IPS-NIHi7 (cell line): ENCODE measurements at regions not wholly inside any gene's neighbourhood (a gene's known extent, or its start where the extent isn't known, plus 50 kb on each side); places are given as distances from the start of the nearest gene placed in this dataset.

ENCODE experiments used
- DNase-seq: peaks from one replicate; pipeline ENCODE4 v3.0.0; 2012; ENCODE audit warnings: mixed read lengths; ENCODE audit errors: extremely low spot score

DNA sequence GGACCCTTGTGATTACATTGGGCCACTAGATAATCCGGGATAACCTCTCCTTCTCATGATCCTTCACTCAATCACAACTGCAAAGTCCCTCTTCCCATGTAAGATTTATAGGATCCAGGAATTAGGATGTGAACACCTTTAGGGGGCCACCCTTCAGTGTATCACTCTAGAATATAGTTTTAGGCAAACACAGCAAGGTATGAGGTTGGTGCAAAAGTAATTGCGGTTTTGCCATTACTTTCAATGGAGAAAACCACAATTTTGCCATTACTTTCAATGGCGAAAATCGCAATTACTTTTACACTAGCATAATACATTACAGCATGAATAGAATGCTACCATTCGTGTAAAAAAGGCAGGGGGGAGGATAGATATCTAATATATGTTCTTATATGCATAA, 104.0 kb downstream of the BAMBI start:
- no peak for DNase-seq

DNA sequence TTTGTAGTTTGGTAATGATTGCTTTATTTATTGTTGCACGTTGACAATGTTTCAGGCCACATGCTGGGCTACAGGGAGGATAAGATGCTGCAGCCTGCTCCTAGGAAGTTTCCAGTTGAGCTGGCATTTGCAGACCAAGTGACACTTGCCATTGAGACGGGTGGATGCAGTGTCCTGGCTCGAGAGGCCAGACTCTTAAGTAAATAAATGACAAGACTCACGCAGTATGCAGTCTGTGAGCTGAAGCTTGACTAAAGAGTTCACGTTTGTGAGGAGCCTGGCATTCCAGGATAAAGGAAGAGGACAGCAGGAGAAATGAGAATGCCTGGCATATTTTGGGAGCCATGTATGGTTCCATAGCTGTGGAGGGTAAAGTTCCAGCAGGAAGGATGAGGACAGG, 105.8 kb downstream of the BAMBI start:
- DNase-seq = no peak

DNA sequence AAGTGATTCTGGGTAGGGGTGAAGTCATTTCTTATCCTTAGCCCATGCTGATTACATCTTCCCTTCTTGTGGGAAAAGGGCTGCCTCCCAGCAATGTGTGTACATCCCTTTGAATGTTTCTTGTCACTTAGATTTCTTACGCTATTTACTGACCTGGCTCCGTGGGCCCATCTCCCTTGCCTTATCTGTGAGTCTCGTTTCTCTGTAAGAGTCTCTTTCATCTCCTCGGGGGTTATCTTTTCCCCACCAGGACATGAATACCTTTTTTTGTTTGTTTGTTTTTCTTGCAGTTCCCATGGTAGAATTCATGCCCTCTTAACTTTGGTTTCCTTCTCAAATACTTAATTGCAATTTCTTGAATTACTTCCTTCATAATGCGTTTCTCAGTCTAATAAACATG, 107.7 kb downstream of the BAMBI start:
- no peak for DNase-seq

DNA sequence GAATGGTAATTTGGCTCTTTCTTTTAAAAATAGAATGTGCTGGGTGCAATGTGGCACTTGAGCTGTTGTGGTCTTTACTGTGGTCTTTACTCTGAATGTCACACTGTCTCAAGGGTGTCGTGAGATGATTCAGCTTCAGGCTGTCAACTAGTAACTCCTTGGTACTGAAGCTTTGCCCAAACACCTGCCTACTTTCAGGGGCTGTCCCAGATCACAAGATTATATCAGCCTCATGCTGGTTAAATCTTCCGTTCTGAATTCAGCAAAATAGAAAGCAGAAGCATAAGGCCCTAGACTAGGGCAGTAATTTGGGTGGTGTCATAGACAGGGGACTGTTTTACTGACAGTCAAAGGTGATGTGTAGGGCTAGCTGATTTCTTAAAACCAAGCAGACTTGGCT, 110.9 kb downstream of the BAMBI start:
- no peak for DNase-seq

DNA sequence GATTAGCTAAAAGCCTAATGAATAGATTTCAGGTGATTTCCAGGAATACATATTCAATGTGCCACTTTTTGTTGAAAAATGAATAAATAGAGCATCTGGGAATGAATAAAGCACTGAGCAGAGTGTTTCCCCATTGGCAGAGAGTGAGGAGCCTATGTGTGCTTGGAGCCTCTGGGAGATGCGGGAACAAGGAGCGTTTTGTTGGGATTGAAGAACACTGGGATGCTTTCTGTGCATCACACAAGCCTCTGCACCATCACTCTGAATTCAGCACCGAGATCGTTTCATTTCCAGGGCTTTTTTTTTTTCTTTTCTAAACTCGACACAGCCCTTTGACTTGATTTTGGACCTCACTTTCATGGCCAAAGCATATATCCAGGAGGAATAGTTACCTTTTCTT, 111.4 kb downstream of the BAMBI start:
- no peak for DNase-seq

DNA sequence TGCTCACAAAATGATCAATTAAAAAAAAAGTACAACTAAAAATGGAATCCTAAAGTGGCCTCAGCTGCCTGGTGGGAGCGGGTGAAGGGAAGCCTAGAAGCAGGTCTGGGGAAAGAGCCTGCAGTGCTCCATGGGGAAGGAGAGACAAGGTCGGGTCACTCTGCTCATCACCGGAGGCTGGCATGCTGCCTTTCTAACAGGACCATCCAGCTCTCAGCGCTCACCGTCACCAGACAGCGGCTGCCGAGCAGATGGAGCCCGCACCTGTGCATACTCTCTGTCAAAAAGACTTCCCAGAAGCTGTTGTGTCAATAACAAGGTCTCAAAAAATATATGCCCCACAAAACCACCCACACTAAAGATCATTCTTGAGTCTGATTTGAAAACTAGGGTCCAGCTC, 112.8 kb downstream of the BAMBI start:
- no peak for DNase-seq

DNA sequence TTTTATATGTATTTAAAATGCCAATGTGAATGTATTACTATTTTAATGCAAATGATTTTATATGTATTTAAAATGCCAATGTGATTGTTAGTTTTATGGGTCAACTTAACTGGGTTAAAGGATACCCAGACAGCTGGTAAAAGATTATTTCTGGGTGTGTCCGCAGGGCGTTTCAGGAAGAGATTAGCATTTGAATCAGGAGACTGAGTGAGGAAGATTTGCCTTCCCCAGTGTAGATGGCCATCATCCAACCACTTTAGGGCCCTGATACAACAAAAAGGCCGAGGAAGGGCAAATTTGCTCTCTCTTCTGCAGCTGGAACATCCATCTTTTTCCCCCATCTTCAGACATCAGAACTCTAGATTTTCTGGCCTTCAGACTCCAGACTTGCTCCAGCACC, 116.2 kb downstream of the BAMBI start:
- DNase-seq = no peak

DNA sequence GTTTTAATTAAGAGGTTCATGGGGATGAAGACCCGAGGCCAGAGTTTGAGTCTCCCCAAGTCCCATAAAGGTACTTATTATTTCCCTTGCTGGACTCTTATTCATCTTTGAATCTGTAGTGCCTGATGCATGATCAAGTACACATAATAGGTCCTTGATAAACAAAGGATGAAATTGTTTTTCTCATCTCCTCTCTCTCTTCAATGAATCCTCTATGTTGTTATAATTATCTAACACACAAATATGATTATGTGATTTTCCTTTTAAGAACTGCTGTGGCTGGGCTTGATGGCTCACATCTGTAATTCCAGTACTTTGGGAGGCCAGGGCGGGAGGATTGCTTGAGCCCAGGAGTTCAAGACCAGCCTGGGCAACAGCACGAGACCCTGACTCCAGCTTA, 117.7 kb downstream of the BAMBI start:
- no peak for DNase-seq

DNA sequence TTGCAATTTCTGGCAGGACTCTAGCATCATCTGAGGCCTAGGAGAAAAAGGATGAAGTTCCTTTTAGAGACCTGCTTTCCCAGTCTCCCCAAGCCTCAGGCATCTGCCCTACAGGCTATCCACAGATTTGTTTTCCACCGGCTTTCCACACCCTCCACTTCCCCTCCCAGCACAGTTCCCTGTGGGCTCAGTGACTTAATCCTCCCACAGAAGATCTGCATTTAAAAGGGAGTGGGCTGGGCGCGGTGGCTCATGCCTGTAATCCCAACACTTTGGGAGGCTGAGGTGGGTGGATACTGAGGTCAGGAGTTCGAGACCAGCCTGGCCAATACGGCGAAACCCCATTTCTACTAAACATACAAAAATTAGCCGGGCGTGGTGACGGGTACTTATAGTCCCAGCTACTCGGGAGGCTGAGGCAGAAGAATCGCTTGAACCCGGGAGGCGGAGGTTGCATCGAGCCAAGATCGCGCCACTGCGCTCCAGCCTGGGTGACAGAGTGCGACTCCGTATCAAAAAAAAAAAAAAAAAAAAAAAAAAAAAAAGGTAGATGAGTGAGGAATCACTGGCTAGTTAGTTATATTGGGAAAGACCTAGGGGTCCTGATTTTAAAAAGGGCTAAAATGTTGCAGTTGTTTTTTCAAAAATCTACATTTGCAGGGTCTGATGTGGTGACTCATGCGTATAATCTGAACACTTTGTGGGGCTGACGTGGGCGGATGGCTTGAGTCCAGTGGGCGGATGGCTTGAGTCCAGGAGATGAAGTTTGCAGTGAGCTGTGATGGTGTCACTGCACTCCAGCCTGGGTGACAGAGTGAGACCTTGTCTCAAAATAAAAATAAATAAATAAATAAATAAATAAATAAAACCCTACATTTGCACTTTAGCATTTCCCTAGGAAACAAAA, 119.5 kb downstream of the BAMBI start:
- DNase-seq = no peak

DNA sequence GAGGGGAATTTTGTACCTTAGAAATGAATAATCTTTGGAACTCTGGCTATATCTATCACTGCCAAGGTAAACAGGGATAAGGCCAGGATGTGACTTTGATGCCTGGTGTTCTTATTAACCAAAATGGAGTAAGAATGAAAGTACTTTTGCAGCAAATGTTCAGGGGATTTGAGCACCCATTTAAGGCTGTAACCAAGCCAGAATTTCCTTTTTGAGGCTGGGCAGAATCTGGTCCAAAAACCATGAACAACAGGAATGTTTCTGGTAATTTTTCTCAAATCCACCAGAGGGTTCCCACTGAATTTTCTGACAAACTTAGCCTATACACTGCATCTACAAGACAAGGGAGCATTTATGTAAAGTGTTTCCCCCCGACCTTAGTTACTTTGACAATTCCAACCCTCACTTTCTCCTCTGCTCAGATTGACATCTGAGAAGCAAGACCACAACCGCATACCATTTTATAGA, 120.6 kb downstream of the BAMBI start:
- no peak for DNase-seq

DNA sequence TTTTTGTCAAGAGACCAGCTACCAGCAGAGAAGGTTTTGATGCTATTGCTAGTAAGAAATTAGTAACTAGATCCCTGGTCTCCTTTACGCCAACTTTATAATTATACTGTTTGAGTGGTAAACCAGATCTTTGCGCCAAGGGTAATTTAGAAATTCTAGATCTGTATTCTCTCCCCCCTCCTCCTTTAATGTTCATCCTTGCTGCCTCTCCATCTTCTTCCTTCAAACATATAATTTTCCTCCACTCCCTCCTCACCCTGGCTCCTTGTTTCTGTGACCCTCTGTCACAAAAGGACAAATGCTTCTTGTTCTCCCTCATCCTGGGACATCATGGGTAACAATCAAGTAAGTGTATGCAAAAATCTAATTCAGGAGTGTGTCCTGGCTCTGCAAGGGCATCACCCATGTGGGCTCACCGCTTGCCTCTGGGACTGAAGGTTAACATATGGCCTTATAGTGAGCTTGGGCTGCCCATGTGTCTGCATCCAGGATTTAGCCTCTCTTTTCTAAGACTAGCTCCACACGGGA, 121.2 kb downstream of the BAMBI start:
- no peak for DNase-seq

DNA sequence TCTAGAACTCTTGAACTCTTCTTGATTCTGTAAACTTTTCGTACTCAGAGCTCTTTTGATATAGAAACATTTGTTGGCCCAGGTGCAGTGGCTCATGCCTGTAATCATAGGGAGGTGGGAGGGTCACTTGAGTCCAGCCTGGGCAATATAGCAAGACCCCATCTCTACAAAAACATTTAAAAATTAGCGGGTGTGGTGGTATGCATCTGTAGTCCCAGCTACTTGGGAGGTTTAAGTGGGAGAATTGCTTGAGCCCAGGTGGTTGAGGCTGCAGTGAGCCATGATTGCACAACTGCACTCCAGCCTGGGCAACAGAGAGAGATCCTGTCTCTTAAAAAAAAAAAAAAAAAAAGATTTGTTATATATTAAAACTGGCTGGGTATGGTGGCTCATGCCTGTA, 121.6 kb downstream of the BAMBI start:
- DNase-seq = no peak

DNA sequence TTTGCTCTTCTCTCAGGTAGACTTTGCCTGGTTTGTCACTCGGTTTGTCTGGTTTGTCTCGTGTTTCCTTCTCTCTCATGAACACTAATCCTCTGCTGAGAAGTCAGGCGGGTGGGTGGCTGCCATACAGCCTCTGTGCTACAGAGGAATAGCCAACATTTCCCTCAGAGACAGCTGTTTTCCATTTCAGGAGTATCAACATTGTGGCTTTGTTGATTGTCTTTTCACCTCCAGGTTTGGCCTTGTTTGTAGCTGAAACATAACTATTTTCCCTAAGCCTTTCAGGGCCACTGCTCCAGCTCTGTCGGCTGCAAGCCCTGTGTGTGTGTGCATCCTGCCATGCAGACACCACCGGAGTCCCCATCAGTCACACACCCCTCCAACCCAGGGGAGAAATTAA, 122.8 kb downstream of the BAMBI start:
- no peak for DNase-seq

DNA sequence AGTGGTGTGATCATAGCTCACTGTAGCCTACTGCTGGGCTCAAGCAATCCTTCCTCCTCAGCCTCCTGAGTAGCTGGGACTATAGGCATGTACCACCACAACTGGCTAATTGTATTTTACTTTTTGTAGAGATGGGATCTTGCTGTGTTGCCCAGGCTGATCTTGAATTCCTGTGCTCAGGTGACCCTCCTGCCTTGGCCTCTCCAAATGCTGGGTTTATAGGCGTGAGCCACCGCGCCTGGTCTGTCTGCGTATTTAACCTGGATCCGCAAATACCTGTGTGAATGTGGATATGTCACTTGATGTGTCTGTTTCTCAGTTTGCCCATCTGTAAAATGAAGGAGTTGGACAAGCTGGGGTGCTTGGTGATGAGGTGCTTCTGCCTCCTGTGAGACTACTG, 123.9 kb downstream of the BAMBI start:
- DNase-seq = no peak

DNA sequence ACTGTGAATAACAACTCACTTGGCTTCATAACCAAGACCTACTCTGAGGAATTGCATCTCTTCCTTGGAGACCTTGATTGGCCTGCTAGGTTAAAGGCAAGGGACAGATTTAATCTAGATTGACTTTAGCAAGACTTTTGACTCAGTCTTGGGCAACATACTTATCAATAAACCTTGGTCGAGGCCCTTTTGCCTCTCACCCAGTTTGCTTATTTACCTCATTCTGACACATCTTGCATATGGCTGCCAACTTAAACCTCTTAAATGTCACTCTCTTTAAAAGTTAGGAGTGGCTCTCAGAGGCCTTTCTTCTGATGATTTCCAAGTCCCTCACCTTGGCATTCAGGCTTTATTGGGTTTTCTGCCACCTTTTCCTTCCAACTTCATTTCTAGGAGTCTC, 124.5 kb downstream of the BAMBI start:
- DNase-seq = no peak

DNA sequence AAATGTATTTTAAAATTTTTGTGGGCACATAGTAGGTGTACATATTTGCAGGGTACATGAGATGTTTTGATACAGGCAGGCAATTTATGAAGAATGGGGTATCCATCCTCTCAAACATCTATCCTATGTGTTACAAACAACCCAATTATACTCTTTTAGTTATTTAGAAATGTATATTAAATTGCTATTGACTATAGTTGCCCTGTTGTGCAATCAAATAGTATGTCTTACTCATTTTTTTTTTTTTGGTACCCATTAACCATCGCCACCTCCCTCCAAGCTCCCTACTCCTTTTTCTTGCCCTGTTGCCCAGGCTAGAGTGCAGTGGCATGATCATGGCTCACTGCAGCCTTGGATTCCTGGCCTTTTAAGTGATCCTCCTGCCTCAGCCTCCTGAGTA, 128.1 kb downstream of the BAMBI start:
- no peak for DNase-seq

DNA sequence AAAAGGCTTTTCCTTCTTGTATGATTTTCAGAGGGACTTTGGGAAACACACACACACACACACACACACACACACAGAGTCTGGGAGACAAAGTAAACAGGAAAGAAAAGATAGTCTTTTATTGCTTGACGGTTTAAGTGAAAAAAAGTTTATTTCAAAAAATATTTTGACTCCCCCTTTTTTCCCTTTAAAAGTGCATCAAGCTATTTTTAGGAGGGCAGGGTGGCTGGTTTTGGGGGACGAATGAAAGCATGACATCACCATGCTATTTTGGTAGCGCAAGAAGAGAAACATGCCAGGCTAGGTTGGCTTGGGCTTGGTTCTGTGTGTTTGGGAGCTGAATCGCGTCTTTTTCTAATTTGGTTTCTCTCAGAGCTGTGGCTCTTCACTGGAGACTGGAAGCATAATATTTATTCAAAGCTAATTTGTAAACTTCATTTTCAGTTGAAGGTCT, 129.2 kb downstream of the BAMBI start:
- no peak for DNase-seq

DNA sequence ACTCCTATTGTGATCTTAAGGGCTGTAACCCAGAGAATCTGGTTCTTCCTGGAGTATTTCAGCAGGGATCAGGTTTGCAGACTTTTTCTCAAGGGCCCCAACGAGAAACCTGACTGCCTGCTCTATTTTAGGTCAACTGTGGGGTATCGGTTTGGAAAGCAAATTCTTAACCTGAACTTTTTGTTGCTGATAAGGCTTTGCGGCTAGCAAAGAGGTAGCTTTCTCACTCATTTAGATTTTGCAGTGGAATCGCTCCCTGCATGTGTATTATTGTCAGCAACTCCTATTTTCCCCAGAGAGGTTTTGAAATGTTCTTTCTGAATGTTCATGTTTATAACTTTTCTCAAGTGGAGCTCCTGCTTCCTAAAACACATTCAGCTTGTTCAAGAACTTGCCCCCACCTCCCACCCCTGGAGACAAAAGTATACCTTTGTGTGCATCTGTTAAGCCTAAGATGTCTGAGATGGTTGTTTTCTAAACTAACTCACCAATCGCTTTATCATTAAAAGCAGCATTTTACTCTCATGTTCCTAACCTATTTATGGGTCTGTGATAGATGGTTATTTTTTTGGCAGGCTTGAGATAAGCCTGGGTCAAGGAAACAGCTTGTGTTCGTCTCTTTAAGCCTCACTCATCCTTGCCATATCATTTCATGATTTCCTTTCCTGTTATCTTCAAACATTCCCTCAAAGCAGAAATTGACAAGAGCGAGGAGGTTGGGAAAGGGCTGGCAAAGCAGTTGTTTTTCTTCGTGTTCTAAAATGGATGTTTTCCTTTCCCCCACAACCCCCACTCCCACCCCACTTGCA, 129.8 kb downstream of the BAMBI start:
- no peak for DNase-seq

DNA sequence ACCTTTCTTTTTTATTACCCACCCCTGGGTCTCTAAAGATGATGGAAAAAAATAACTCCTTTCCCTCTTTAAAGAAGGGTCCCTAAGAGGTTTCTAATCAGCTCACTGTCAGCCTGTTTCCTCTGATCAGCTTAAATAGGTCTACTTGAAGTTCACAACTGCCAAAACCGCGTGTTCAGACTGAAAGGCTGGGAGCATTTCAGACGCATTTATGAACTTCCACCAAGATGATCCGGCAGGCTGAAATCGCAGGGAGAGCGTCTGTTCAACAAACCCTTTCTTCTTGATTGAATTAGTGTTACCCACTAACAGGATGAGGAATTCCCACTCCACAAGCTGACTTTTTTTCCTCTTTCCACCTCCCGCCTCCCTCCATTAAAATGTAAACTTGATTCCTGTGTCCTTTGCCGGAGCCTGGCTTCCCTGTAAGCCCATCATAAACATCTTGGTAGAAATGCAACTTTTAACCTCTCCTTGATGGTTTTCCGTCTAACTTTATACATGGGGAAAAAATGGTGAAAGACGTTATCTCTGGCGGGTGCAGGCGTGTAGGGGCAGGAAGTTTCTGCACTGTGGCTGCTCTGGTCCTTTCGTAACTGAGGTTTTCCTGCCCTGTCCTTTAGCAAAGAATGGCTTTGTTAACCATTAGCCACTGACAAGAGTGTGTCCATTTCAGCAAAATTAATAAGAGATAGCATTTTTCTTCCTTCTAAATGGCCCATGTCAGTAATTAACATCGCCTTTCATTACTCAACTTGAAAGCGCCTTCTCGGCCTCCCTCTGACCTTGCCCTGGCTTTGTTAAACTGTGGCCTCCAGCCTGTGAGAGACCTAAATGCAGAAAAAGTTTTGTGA, 130.7 kb downstream of the BAMBI start:
- no peak for DNase-seq

DNA sequence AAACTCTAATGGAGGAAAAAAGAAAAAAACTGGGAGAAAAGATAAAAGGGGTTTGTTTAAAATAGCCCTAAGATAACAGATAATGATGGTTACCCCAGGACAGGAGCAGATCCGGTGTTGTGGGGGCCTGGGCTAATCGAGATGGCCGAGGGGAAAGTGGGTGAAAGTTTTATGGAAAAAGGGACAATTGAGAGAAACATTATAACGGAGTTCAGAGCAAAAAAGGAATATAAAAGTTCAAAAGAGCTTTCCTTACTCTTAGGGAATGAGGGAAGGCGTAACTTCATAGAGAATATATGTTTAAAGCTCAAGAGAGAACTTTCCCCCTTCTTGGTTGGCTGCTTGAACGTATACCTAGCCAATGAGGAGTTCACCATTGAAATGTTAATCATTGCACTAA, 131.4 kb downstream of the BAMBI start:
- DNase-seq = no peak

DNA sequence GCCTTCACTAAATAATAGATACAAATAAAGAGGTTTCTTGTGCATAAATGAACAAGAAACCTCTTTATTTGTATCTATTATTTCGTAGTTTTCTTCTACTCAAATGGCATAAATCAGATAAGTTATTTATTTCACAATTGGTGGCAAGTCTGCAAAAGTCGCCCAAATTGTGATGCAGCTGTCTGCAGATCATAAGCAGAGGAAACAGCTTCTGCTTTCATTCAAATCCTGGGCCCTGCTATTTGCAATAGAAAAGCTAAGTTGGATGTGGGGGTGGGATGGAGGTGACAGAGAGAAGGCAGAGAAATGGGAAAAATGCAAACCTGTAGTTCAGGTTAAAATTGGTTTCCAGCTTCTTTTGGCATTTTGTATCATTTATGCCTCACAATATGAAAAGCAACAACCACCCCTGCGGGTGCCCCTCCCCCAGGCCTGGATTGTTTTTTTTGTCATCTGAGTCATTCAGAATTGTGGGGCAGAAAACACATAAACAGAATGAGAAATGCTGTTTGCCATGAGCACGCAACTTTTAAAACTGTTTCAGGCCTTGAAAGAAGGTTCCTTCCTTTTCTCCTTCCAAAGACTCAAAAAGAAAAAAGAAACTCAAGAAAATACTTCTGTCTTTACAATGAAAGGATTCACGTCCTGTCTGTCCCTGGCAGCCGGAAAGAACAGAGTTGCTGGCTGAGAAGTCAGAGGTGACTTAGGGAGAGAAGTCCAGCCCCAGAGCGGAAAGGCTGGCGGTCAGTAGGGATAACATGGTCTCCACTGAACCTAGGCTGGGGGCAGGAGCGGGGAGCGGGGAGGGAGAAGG, 132.9 kb downstream of the BAMBI start:
- peak; percentile 41 for DNase-seq
